AML-193 (cell line): ENCODE measurements at regions not wholly inside any gene's neighbourhood (a gene's known extent, or its start where the extent isn't known, plus 50 kb on each side); places are given as distances from the start of the nearest gene placed in this dataset.
"Not testable (repeated sequence)": the region's sequence is repeated elsewhere in the genome, so short reads cannot be mapped to it uniquely, and the experiment has no call there.

Source experiments
- DNase-seq, 2 experiments: peaks; one replicate each; lab custom pipeline; 2025; lab: John Stamatoyannopoulos, UW

- DNase-seq, result no peak
Observed at GRCh38 chr16:29182501-29182900, 197.6 kb downstream of the LAT start.

- not testable (repeated sequence) for DNase-seq
Observed at GRCh38 chr16:29181921-29182411, 197.1 kb downstream of the LAT start.

GRCh38 chr16:29181254-29181780 is 196.5 kb downstream of the LAT start:
- DNase-seq, result not testable (repeated sequence)

GRCh38 chr16:29180206-29180600 is 195.4 kb downstream of the LAT start:
- not testable (repeated sequence) for DNase-seq

GRCh38 chr16:29179401-29180205 is 194.8 kb downstream of the LAT start:
- DNase-seq, result not testable (repeated sequence)

GRCh38 chr16:29177888-29178726 is 193.3 kb downstream of the LAT start:
- not testable (repeated sequence) for DNase-seq

GRCh38 chr16:29177203-29177887 is 192.5 kb downstream of the LAT start:
- DNase-seq, result not testable (repeated sequence)

- DNase-seq, result not testable (repeated sequence)
Observed at GRCh38 chr16:29176822-29177202, 192.0 kb downstream of the LAT start.

GRCh38 chr16:29176154-29176470 is 191.3 kb downstream of the LAT start:
- not testable (repeated sequence) for DNase-seq

- not testable (repeated sequence) for DNase-seq
Observed at GRCh38 chr16:29175411-29176153, 190.7 kb downstream of the LAT start.

GRCh38 chr16:29173371-29174305 is 188.8 kb downstream of the LAT start:
- DNase-seq, result not testable (repeated sequence)

GRCh38 chr16:29172098-29172724 is 187.4 kb downstream of the LAT start:
- DNase-seq, result not testable (repeated sequence)

GRCh38 chr16:29171296-29171695 is 186.4 kb downstream of the LAT start:
- not testable (repeated sequence) for DNase-seq

- not testable (repeated sequence) for DNase-seq
Observed at GRCh38 chr16:29170393-29171119, 185.7 kb downstream of the LAT start.

GRCh38 chr16:29169295-29169994 is 184.6 kb downstream of the LAT start:
- DNase-seq, result not testable (repeated sequence)

- not testable (repeated sequence) for DNase-seq
Observed at GRCh38 chr16:29168515-29169259, 183.8 kb downstream of the LAT start.

GRCh38 chr16:29164442-29165089 is 179.7 kb downstream of the LAT start:
- not testable (repeated sequence) for DNase-seq
